Transverse colon (tissue), 4 donors: ENCODE measurements at regions not wholly inside any gene's neighbourhood (a gene's known extent, or its start where the extent isn't known, plus 50 kb on each side); places are given as distances from the start of the nearest gene placed in this dataset.
"Not testable (repeated sequence)": the region's sequence is repeated elsewhere in the genome, so short reads cannot be mapped to it uniquely, and the experiment has no call there.

Experiments used
- DNase-seq: peaks from one replicate; pipeline ENCODE4 v3.0.0-alpha.2; 2019
- H3K27ac ChIP-seq, 4 donors: fragments of 200-600 bp; sonication (generic); 2 replicates each; pipeline ENCODE4 v1.5.1; 2016 to 2018; ENCODE audit warnings: inconsistent platforms in 4 of 4
- H3K27me3 ChIP-seq: fragments of 200-600 bp; sonication (generic); 2 replicates; pipeline ENCODE4 v1.5.1; 2017; ENCODE audit warnings: inconsistent platforms
- H3K36me3 ChIP-seq, 4 donors: fragments of 200-600 bp; sonication (generic); 2 replicates each; pipeline ENCODE4 v1.5.1; 2017 to 2019; ENCODE audit warnings: inconsistent platforms in 4 of 4
- H3K4me1 ChIP-seq, 4 donors: fragments of 200-600 bp; sonication (generic); 2 replicates each; pipeline ENCODE4 v1.5.1; 2017 to 2020; ENCODE audit warnings: inconsistent platforms in 4 of 4
- H3K4me3 ChIP-seq, 4 donors: fragments of 200-600 bp; sonication (generic); 1 replicate in 1 of 4; 2 replicates in 3 of 4; pipeline versions ENCODE4 v1.5.1 to v1.6.1; 2017 to 2019; ENCODE audit warnings: inconsistent platforms in 4 of 4
- H3K9me3 ChIP-seq, 2 donors: fragments of 200-600 bp; sonication (generic); 2 replicates each; pipeline ENCODE4 v1.5.1; 2017 to 2019; ENCODE audit warnings: inconsistent platforms in 2 of 2
- CTCF ChIP-seq, 5 experiments: fragments of 200-600 bp in 3 of 5; fragments of 450-650 bp in 2 of 5; sonication (generic) in 3 of 5; IDR thresholded peaks; 1 replicate in 2 of 5; 2 replicates in 3 of 5; pipeline ENCODE4 v1.5.1; 2016 to 2017; ENCODE audit warnings: antibody characterized with exemption in 5 of 5, inconsistent platforms in 3 of 5, mild to moderate bottlenecking in 2 of 5, moderate library complexity in 1 of 5
- EP300 ChIP-seq: sonication (generic); formaldehyde crosslinking; IDR thresholded peaks from one replicate; pipeline ENCODE4 v1.6.1; 2017; ENCODE audit warnings: antibody characterized with exemption, low read depth
- POLR2A ChIP-seq: fragments of 450-650 bp; IDR thresholded peaks from one replicate; pipeline ENCODE4 v1.6.1; 2016; ENCODE audit warnings: antibody characterized with exemption, mild to moderate bottlenecking, moderate library complexity
- POLR2AphosphoS5 ChIP-seq, 3 donors: sonication (generic); formaldehyde crosslinking; IDR thresholded peaks; one replicate each; pipeline ENCODE4 v1.6.1; 2016; ENCODE audit warnings: antibody characterized with exemption in 3 of 3
- WGBS, 2 donors: methylation state at CpG; one replicate each; pipeline ENCODE4 v1.1.5; 2018; ENCODE audit warnings: low coverage in 1 of 2; 5-methylcytosine and 5-hydroxymethylcytosine counted together
- in situ Hi-C, 4 donors: fragments of 200-750 bp; cut with MboI; loops; one replicate each; pipeline versions ENCODE4 v1.15.0 to v1.15.1; 2017; ENCODE audit warnings: low sequenced_read_pairs in 3 of 4, low pct_ligation_motif_present in 1 of 4, low pct_unique_long_range_greater_than_20kb in 1 of 4
- intact Hi-C: fragments of 100-400 bp; cut with DNase I; formaldehyde crosslinking; loops from one replicate; pipeline ENCODE4 v1.15.1; 2023; ENCODE audit warnings: low total_unique reads

GRCh38 chr12:75692876-75693275 lies 181.5 kb upstream of the KRR1 start:
- in situ Hi-C loops: no loop called here
- no peaks in the 10 kb centered on the region for H3K27me3 ChIP-seq
- 58 to 63% methylated on average over 2 of the region's 2 CpGs for WGBS, 2 donors

DNA sequence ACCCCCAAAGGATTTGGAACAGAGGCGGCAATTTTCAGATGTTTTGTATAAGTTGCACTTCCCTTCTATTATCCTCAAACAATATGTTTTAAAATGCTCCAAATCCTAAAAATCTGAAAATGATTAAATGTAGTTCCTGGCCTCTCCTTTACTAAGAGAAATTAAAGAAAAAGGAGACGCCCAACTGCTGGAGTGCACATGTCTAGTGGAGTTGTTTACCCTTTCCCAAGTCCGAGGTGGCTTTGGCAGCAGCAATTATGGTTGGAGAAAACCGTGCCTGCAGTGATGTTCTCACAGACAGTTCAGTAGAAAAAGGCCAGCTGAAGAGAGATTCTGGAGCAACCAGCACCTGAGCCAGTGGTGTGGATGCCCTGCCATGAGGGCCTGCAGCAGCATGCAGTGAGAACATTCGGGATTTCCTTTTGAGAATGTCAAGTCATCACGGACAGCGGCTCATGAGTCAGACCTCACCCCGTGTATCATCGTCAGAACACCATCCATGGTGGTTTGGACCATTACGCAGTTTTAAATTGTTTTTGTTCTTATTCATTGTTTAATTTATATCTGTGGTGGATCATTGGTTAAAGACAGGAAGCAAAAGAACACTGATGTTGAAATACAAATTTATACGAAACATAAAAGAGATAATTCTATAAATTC lies 179.0 kb upstream of the KRR1 start:
- 80 to 89% methylated on average over 11 of the region's 11 CpGs for WGBS, 2 donors

More at GRCh38 chr12:75692876-75693275, 181.5 kb upstream of the KRR1 start:
- intact Hi-C loops: no loop called here
- Histone ChIP-seq H3K9me3 (no peaks in the 10 kb centered on the region), H3K4me1 (no peaks in the 10 kb centered on the region), H3K27ac (no peak overlapping the region), H3K36me3 (no peaks in the 10 kb centered on the region), H3K4me3 (no peak overlapping the region)
- TF ChIP-seq POLR2A (no peak), POLR2AphosphoS5 (IDR thresholded peaks at IDR 0.05) (no peak), CTCF (IDR thresholded peaks at IDR 0.05) (no peak), EP300 (no peak)
- DNase-seq: no peak

GRCh38 chr12:75686233-75686632 lies 174.8 kb upstream of the KRR1 start:
- H3K36me3 ChIP-seq, intact Hi-C loops, in situ Hi-C loops, H3K4me3 ChIP-seq, H3K27me3 ChIP-seq, DNase-seq, H3K4me1 ChIP-seq, H3K27ac ChIP-seq, H3K9me3 ChIP-seq: not testable (repeated sequence)
- WGBS, 2 donors: 0 to 57% methylated on average over 1 of the region's 1 CpG

More for the DNA sequence above, 179.0 kb upstream of the KRR1 start:
- Histone ChIP-seq H3K36me3 (no peaks in the 10 kb centered on the region), H3K4me3 (no peak overlapping the region), H3K4me1 (no peaks in the 10 kb centered on the region), H3K27me3 (no peaks in the 10 kb centered on the region), H3K9me3 (no peaks in the 10 kb centered on the region), H3K27ac (no peak overlapping the region)
- TF ChIP-seq POLR2A (no peak), CTCF (IDR thresholded peaks at IDR 0.05) (no peak), EP300 (no peak), POLR2AphosphoS5 (IDR thresholded peaks at IDR 0.05) (no peak)
- in situ Hi-C loops: no loop called here
- DNase-seq: no peak
- intact Hi-C loops: no loop called here

GRCh38 chr12:75685617-75686225 lies 174.3 kb upstream of the KRR1 start:
- no peak for DNase-seq
- in situ Hi-C loops (no loop called here), intact Hi-C loops (no loop called here)
- H3K27me3 ChIP-seq: no peaks in the 10 kb centered on the region
- H3K9me3 ChIP-seq: no peaks in the 10 kb centered on the region
- WGBS, 2 donors: 79% methylated on average over 2 of the region's 2 CpGs
- no peaks in the 10 kb centered on the region for H3K4me1 ChIP-seq
- H3K27ac ChIP-seq: no peak overlapping the region
- H3K36me3 ChIP-seq: no peaks in the 10 kb centered on the region
- TF ChIP-seq EP300: no peak
- no peak for TF ChIP-seq POLR2A
- TF ChIP-seq POLR2AphosphoS5 (IDR thresholded peaks at IDR 0.05): no peak
- no peak for TF ChIP-seq CTCF (IDR thresholded peaks at IDR 0.05)
- no peak overlapping the region for H3K4me3 ChIP-seq
